ENCODE measurements at regions not wholly inside any gene's neighbourhood (a gene's known extent, or its start where the extent isn't known, plus 50 kb on each side); places are given as distances from the start of the nearest gene placed in this dataset.
"Not testable (repeated sequence)": the region's sequence is repeated elsewhere in the genome, so short reads cannot be mapped to it uniquely, and the experiment has no call there.

GRCh38 chr18:10354890-10355289 lies 99.5 kb upstream of the APCDD1 start:
- DNase-seq (ENCODE audit: low spot score, unreplicated experiment), result no peak
- TF ChIP-seq, protein P1, sequence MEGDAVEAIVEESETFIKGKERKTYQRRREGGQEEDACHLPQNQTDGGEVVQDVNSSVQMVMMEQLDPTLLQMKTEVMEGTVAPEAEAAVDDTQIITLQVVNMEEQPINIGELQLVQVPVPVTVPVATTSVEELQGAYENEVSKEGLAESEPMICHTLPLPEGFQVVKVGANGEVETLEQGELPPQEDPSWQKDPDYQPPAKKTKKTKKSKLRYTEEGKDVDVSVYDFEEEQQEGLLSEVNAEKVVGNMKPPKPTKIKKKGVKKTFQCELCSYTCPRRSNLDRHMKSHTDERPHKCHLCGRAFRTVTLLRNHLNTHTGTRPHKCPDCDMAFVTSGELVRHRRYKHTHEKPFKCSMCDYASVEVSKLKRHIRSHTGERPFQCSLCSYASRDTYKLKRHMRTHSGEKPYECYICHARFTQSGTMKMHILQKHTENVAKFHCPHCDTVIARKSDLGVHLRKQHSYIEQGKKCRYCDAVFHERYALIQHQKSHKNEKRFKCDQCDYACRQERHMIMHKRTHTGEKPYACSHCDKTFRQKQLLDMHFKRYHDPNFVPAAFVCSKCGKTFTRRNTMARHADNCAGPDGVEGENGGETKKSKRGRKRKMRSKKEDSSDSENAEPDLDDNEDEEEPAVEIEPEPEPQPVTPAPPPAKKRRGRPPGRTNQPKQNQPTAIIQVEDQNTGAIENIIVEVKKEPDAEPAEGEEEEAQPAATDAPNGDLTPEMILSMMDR (IDR thresholded peaks at IDR 0.05; ENCODE audit: unreplicated experiment), result no peak
- Mint-ChIP-seq H3K9me3 (ENCODE audit: low read depth) (peaks cover 10% of the 10 kb centered on the region), H3K4me3 (ENCODE audit: low read depth) (no peak overlapping the region), H3K27me3 (peaks cover 5% of the 10 kb centered on the region), H3K27ac (no peak overlapping the region), H3K4me1 (ENCODE audit: low read depth) (no peaks in the 10 kb centered on the region), H3K36me3 (ENCODE audit: insufficient read depth) (no peaks in the 10 kb centered on the region)

- not testable (repeated sequence) for H3K4me1 Mint-ChIP-seq (ENCODE audit: low read depth); H3K27me3 Mint-ChIP-seq; DNase-seq (ENCODE audit: low spot score, unreplicated experiment); H3K36me3 Mint-ChIP-seq (ENCODE audit: insufficient read depth); H3K27ac Mint-ChIP-seq; H3K4me3 Mint-ChIP-seq (ENCODE audit: low read depth)
- H3K9me3 Mint-ChIP-seq (ENCODE audit: low read depth), result peaks cover 10% of the 10 kb centered on the region
Measured at GRCh38 chr18:10356999-10357398, 97.4 kb upstream of the APCDD1 start.

DNA sequence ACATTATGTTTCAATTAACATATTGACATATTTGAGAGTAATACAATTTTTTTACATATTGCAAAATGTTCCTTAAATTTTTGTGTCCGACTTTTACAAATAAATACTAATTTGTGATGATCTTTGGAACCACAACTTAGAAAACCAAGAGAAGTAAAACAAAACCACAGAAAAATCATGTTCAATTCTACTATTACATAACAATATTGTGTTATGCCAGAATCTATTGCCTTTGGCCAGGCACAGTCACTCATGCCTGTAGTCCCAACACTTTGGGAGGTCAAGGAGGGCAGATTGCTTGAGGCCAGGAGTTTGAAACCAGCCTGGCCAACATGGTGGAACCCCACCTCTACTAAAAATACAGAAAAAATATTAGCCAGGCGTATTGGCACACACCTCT lies 92.8 kb upstream of the APCDD1 start:
- TF ChIP-seq, protein P1 (IDR thresholded peaks at IDR 0.05; ENCODE audit: unreplicated experiment), result no peak
- H3K36me3 Mint-ChIP-seq (ENCODE audit: insufficient read depth), result peaks cover 2% of the 10 kb centered on the region
- no peak overlapping the region for H3K27ac Mint-ChIP-seq
- H3K27me3 Mint-ChIP-seq, result peaks cover 4% of the 10 kb centered on the region
- no peak for DNase-seq (ENCODE audit: low spot score, unreplicated experiment)
- H3K9me3 Mint-ChIP-seq (ENCODE audit: low read depth), result peaks cover 20% of the 10 kb centered on the region
- H3K4me1 Mint-ChIP-seq (ENCODE audit: low read depth), result no peaks in the 10 kb centered on the region
- H3K4me3 Mint-ChIP-seq (ENCODE audit: low read depth), result no peak overlapping the region

- DNase-seq (ENCODE audit: low spot score, unreplicated experiment), result no peak
- H3K27me3 Mint-ChIP-seq, result peaks cover 19% of the 10 kb centered on the region
- H3K27ac Mint-ChIP-seq, result no peak overlapping the region
- H3K9me3 Mint-ChIP-seq (ENCODE audit: low read depth), result peaks cover 14% of the 10 kb centered on the region
- H3K4me1 Mint-ChIP-seq (ENCODE audit: low read depth), result peaks cover 12% of the 10 kb centered on the region
- TF ChIP-seq, protein P1 (IDR thresholded peaks at IDR 0.05; ENCODE audit: unreplicated experiment), result no peak
- peaks cover 2% of the 10 kb centered on the region for H3K36me3 Mint-ChIP-seq (ENCODE audit: insufficient read depth)
- H3K4me3 Mint-ChIP-seq (ENCODE audit: low read depth), result no peak overlapping the region
Measured at GRCh38 chr18:10365021-10365500, 89.4 kb upstream of the APCDD1 start.

- H3K36me3 Mint-ChIP-seq (ENCODE audit: insufficient read depth), result peaks cover 2% of the 10 kb centered on the region
- peaks cover 15% of the 10 kb centered on the region for H3K4me1 Mint-ChIP-seq (ENCODE audit: low read depth)
- DNase-seq (ENCODE audit: low spot score, unreplicated experiment), result no peak
- no peak overlapping the region for H3K27ac Mint-ChIP-seq
- TF ChIP-seq, protein P1 (IDR thresholded peaks at IDR 0.05; ENCODE audit: unreplicated experiment), result no peak
- H3K4me3 Mint-ChIP-seq (ENCODE audit: low read depth), result no peak overlapping the region
- peaks cover 14% of the 10 kb centered on the region for H3K9me3 Mint-ChIP-seq (ENCODE audit: low read depth)
- H3K27me3 Mint-ChIP-seq, result peaks cover 19% of the 10 kb centered on the region
Measured at GRCh38 chr18:10365901-10366300, 88.5 kb upstream of the APCDD1 start.

- TF ChIP-seq, protein P1 (IDR thresholded peaks at IDR 0.05; ENCODE audit: unreplicated experiment), result no peak
- H3K27ac Mint-ChIP-seq, result no peak overlapping the region
Measured at GRCh38 chr18:10367836-10368235, 86.6 kb upstream of the APCDD1 start.

More at GRCh38 chr18:10367836-10368235, 86.6 kb upstream of the APCDD1 start:
- Mint-ChIP-seq H3K4me3 (ENCODE audit: low read depth) (no peak overlapping the region), H3K4me1 (ENCODE audit: low read depth) (peaks cover 27% of the 10 kb centered on the region), H3K36me3 (ENCODE audit: insufficient read depth) (peaks cover 2% of the 10 kb centered on the region), H3K27me3 (peaks cover 27% of the 10 kb centered on the region), H3K9me3 (ENCODE audit: low read depth) (peaks cover 13% of the 10 kb centered on the region)
- no peak for DNase-seq (ENCODE audit: low spot score, unreplicated experiment)

Data from progenitor cell of endocrine pancreas (in vitro differentiated cells).